ENCODE measurements at regions not wholly inside any gene's neighbourhood (a gene's known extent, or its start where the extent isn't known, plus 50 kb on each side); places are given as distances from the start of the nearest gene placed in this dataset.

DNA sequence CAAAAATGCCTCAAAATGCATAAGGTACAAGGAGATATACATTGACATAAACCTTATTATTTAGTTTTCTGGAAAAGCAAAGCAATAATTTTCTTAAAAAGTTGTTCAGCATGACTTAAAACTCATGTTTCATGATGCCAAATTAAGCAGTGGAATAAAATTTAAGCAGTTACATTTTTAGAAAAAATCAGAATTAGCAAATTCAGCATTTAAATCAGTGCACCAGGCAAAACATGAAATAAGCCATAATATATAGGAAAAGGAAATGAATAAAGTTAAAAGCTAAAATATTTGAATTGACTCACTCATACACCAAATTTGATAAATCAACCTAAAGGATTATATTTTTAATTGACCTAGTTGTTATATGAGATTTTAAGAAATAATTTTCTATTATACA is 795.1 kb upstream of the CDH6 start:
- TF ChIP-seq, protein P1, sequence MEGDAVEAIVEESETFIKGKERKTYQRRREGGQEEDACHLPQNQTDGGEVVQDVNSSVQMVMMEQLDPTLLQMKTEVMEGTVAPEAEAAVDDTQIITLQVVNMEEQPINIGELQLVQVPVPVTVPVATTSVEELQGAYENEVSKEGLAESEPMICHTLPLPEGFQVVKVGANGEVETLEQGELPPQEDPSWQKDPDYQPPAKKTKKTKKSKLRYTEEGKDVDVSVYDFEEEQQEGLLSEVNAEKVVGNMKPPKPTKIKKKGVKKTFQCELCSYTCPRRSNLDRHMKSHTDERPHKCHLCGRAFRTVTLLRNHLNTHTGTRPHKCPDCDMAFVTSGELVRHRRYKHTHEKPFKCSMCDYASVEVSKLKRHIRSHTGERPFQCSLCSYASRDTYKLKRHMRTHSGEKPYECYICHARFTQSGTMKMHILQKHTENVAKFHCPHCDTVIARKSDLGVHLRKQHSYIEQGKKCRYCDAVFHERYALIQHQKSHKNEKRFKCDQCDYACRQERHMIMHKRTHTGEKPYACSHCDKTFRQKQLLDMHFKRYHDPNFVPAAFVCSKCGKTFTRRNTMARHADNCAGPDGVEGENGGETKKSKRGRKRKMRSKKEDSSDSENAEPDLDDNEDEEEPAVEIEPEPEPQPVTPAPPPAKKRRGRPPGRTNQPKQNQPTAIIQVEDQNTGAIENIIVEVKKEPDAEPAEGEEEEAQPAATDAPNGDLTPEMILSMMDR (conservative IDR thresholded peaks at IDR 0.05; ENCODE audit: low read depth in 2 of 2) = no peak
- TF ChIP-seq POLR2AphosphoS5 (IDR thresholded peaks at IDR 0.05; ENCODE audit: low read depth) (no peak), CREB1 (CRISPR knock-in tag; IDR thresholded peaks at IDR 0.05; ENCODE audit: low read depth) (no peak), EZH2 (IDR thresholded peaks at IDR 0.05; ENCODE audit: low read depth, unreplicated experiment) (no peak), EZH2phosphoT487 (IDR thresholded peaks at IDR 0.05; ENCODE audit: unreplicated experiment) (no peak)
- TF ChIP-seq, protein P2, sequence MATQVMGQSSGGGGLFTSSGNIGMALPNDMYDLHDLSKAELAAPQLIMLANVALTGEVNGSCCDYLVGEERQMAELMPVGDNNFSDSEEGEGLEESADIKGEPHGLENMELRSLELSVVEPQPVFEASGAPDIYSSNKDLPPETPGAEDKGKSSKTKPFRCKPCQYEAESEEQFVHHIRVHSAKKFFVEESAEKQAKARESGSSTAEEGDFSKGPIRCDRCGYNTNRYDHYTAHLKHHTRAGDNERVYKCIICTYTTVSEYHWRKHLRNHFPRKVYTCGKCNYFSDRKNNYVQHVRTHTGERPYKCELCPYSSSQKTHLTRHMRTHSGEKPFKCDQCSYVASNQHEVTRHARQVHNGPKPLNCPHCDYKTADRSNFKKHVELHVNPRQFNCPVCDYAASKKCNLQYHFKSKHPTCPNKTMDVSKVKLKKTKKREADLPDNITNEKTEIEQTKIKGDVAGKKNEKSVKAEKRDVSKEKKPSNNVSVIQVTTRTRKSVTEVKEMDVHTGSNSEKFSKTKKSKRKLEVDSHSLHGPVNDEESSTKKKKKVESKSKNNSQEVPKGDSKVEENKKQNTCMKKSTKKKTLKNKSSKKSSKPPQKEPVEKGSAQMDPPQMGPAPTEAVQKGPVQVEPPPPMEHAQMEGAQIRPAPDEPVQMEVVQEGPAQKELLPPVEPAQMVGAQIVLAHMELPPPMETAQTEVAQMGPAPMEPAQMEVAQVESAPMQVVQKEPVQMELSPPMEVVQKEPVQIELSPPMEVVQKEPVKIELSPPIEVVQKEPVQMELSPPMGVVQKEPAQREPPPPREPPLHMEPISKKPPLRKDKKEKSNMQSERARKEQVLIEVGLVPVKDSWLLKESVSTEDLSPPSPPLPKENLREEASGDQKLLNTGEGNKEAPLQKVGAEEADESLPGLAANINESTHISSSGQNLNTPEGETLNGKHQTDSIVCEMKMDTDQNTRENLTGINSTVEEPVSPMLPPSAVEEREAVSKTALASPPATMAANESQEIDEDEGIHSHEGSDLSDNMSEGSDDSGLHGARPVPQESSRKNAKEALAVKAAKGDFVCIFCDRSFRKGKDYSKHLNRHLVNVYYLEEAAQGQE (IDR thresholded peaks at IDR 0.05; ENCODE audit: unreplicated experiment) = no peak

Measured in GM23338 (cell line).